H1 (cell line): ENCODE measurements at regions not wholly inside any gene's neighbourhood (a gene's known extent, or its start where the extent isn't known, plus 50 kb on each side); places are given as distances from the start of the nearest gene placed in this dataset.

Experiments used
- EZH2 ChIP-seq: fragments of 200-600 bp; sonication (generic); IDR thresholded peaks from 2 replicates; pipeline ENCODE4 v1.7.1; 2012; ENCODE audit warnings: low read depth, mild to moderate bottlenecking, moderate library complexity, low read length, inconsistent platforms; ENCODE audit not compliant: severe bottlenecking
- KDM1A ChIP-seq: fragments of 200-600, 300-600 bp; sonication (generic); IDR thresholded peaks from 2 replicates; pipeline ENCODE4 v1.7.1; 2016; ENCODE audit warnings: mild to moderate bottlenecking, low read length, borderline replicate concordance
- NRF1 ChIP-seq: IDR thresholded peaks from 2 replicates; pipeline ENCODE4 v1.6.1; 2011; ENCODE audit warnings: mild to moderate bottlenecking, low read depth, low read length, improper control_type of control experiment
- SP2 ChIP-seq: IDR thresholded peaks from 2 replicates; pipeline ENCODE4 v1.6.1; 2012; ENCODE audit warnings: mild to moderate bottlenecking, low read length, inconsistent platforms

GRCh38 chr2:9790702-9791225 lies 52.5 kb upstream of the TAF1B start (continued):
- TF ChIP-seq KDM1A (no peak), EZH2 (no peak), SP2 (no peak), NRF1 (no peak)
